GM12878 (cell line): ENCODE measurements at regions not wholly inside any gene's neighbourhood (a gene's known extent, or its start where the extent isn't known, plus 50 kb on each side); places are given as distances from the start of the nearest gene placed in this dataset.

Experiments
- ATAC-seq: fragments of 200-7000 bp; cut with Tn5 transposase; 3 replicates; pipeline ENCODE4 v1.9.1; 2020; ENCODE audit warnings: mild to moderate bottlenecking, moderate library complexity
- BruUV-seq: library from RNA; stranded (reverse); fragments of 400-500 nt; replicated peaks from 2 replicates; lab custom pipeline; 2021; lab: Mats Ljungman, UMichigan
- CTCF ChIA-PET: fragments of 300-600 bp; sonication (Branson Sonifier 250); formaldehyde crosslinking; extraction: SDS; loops from one replicate; lab custom pipeline; 2021; ENCODE audit warnings: inconsistent platforms; lab: Yijun Ruan, JAX
- POLR2A ChIA-PET: fragments of 350-600 bp; formaldehyde crosslinking; extraction: SDS; loops from one replicate; lab custom pipeline; 2021; ENCODE audit warnings: inconsistent platforms; lab: Charles Lee
- RAD21 ChIA-PET: fragments of 300-600 bp; sonication (Branson Sonifier 250); formaldehyde crosslinking; loops from one replicate; lab custom pipeline; 2023; ENCODE audit warnings: antibody characterized with exemption; ENCODE audit not compliant: unreplicated experiment; lab: Charles Lee
- SMC1A ChIA-PET: fragments of 300-600 bp; sonication (Branson Sonifier 250); formaldehyde crosslinking; loops from one replicate; lab custom pipeline; 2023; ENCODE audit not compliant: unreplicated experiment, uncharacterized antibody; lab: Charles Lee
- DNase-seq: peaks from one replicate; pipeline ENCODE4 v3.0.0-alpha.2; 2011; ENCODE audit warnings: low read depth, low spot score
- FAIRE-seq: peaks from 3 replicates; lab custom pipeline; 2011; peaks lifted over from hg19 to GRCh38; lab: Jason Lieb, UNC
- H2AFZ ChIP-seq: 2 replicates; pipeline ENCODE4 v1.6.0; 2011; ENCODE audit warnings: low read depth, low read length, control low read depth; ENCODE audit not compliant: control insufficient read depth
- H3K27ac ChIP-seq: 2 replicates; pipeline ENCODE4 v1.5.1; 2011; ENCODE audit warnings: control low read depth; ENCODE audit not compliant: control insufficient read depth, insufficient read depth
- H3K27me3 ChIP-seq, 2 experiments: replicated peaks in 1 of 2; 2 replicates each; pipeline versions ENCODE4 v1.6.0 to v1.6.1; 2011; ENCODE audit warnings: low read length in 1 of 2; ENCODE audit not compliant: control insufficient read depth in 2 of 2, insufficient read depth in 2 of 2
- H3K36me3 ChIP-seq, 2 experiments: 2 replicates each; pipeline ENCODE4 v1.5.1; 2011; ENCODE audit warnings: low read length in 1 of 2; ENCODE audit not compliant: control insufficient read depth in 2 of 2, insufficient read depth in 2 of 2
- H3K4me1 ChIP-seq: 2 replicates; pipeline ENCODE4 v1.6.1; 2011; ENCODE audit warnings: mild to moderate bottlenecking, low read length, moderate library complexity, mixed read lengths; ENCODE audit not compliant: control insufficient read depth, insufficient read depth
- H3K4me2 ChIP-seq: 2 replicates; pipeline ENCODE4 v1.6.0; 2011; ENCODE audit warnings: control low read depth; ENCODE audit not compliant: control insufficient read depth, insufficient read depth
- H3K4me3 ChIP-seq: fragments of 200-600 bp; sonication (generic); 2 replicates; pipeline ENCODE4 v1.5.1; 2016
- H3K79me2 ChIP-seq: 2 replicates; pipeline ENCODE4 v1.6.0; 2011; ENCODE audit warnings: low read length; ENCODE audit not compliant: control insufficient read depth, insufficient read depth
- H3K9ac ChIP-seq: 2 replicates; pipeline ENCODE4 v1.8.0; 2011; ENCODE audit warnings: low read length, control low read depth, mixed read lengths; ENCODE audit not compliant: control insufficient read depth, insufficient read depth
- H3K9me3 ChIP-seq: replicated peaks from 3 replicates; pipeline ENCODE4 v1.5.1; 2011; ENCODE audit warnings: mild to moderate bottlenecking, low read length; ENCODE audit not compliant: control insufficient read depth, insufficient read depth
- H4K20me1 ChIP-seq: 2 replicates; pipeline ENCODE4 v1.6.0; 2011; ENCODE audit not compliant: control insufficient read depth, insufficient read depth
- ATF2 ChIP-seq: IDR thresholded peaks from 2 replicates; pipeline ENCODE4 v1.6.1; 2012; ENCODE audit warnings: low read length, inconsistent platforms
- EZH2 ChIP-seq: IDR thresholded peaks from 2 replicates; pipeline ENCODE4 v1.6.1; 2012; ENCODE audit warnings: low read depth, mild to moderate bottlenecking, control low read depth, inconsistent platforms, low read length, borderline replicate concordance; ENCODE audit not compliant: control insufficient read depth
- HDAC2 ChIP-seq: fragments of 200-600 bp; sonication (generic); IDR thresholded peaks from 2 replicates; pipeline ENCODE4 v1.6.1; 2017
- SP1 ChIP-seq: IDR thresholded peaks from one replicate; pipeline ENCODE4 v1.6.1; 2011; ENCODE audit warnings: low read depth, low read length
- STAT1 ChIP-seq: fragments of 450-650 bp; conservative IDR thresholded peaks from 2 replicates; pipeline ENCODE4 v1.6.1; 2014; ENCODE audit warnings: antibody characterized with exemption, mild to moderate bottlenecking
- SUZ12 ChIP-seq: fragments of 200-600 bp; sonication (generic); IDR thresholded peaks from one replicate; pipeline ENCODE4 v1.6.1; 2018; ENCODE audit warnings: antibody characterized with exemption, mild to moderate bottlenecking; ENCODE audit not compliant: unreplicated experiment
- ZNF217 ChIP-seq: fragments of 450-650 bp; IDR thresholded peaks from 2 replicates; pipeline ENCODE4 v1.6.1; 2017; ENCODE audit warnings: antibody characterized with exemption, mild to moderate bottlenecking
- WGBS: methylation state at CpG from one replicate; pipeline ENCODE4 v1.1.6; 2016; ENCODE audit warnings: low lambda C conversion rate; ENCODE audit not compliant: insufficient replicate concordance, insufficient coverage; ENCODE audit errors: missing lambda C conversion rate; 5-methylcytosine and 5-hydroxymethylcytosine counted together
- in situ Hi-C: fragments of 300-500 bp; cut with MboI; formaldehyde crosslinking; loops from 9 replicates; pipeline ENCODE4 v1.14.3; 2018; ENCODE audit warnings: mixed read lengths
- intact Hi-C: fragments of 100-400 bp; cut with micrococcal nuclease; formaldehyde crosslinking; loops from one replicate; pipeline ENCODE4 v1.14.2; 2022; ENCODE audit not compliant: unreplicated experiment
- TF ChIP-seq, protein P1 (sequence below): IDR thresholded peaks from 2 replicates; pipeline ENCODE4 v1.6.1; 2012; ENCODE audit warnings: mild to moderate bottlenecking, low read depth, low read length
- TF ChIP-seq, protein P2 (sequence below): IDR thresholded peaks from 2 replicates; pipeline ENCODE4 v1.6.1; 2012; ENCODE audit warnings: low read depth, low read length, improper control_type of control experiment

GRCh38 chr3:181631901-181632300, 79.8 kb upstream of the SOX2 start:
- Histone ChIP-seq H3K27ac (no peak overlapping the region), H3K4me1 (no peaks in the 10 kb centered on the region), H3K36me3 (no peaks in the 10 kb centered on the region), H3K79me2 (no peaks in the 10 kb centered on the region), H4K20me1 (no peaks in the 10 kb centered on the region), H3K4me3 (no peak overlapping the region), H3K27me3 (no peaks in the 10 kb centered on the region), H3K9ac (no peak overlapping the region), H3K4me2 (no peak overlapping the region), H3K9me3 (no peaks in the 10 kb centered on the region), H2AFZ (no peak overlapping the region)
- no TSS peak for BruUV-seq
- intact Hi-C loops (no loop called here), in situ Hi-C loops (no loop called here)
- 40% methylated on average over 3 of the region's 3 CpGs for whole genome bisulfite sequencing
- CTCF ChIA-PET, result no interaction called here
- DNase-seq (no peak), ATAC-seq (no peak), FAIRE-seq (no peak)
- RAD21 ChIA-PET, result no interaction called here
- SMC1A ChIA-PET, result interaction anchor here (0.6 kb wide), 1 partner anchor 10 kb away, joined by 3 read pairs; no protein-coding TSS in a partner anchor
- POLR2A ChIA-PET, result no interaction called here
- TF ChIP-seq EZH2 (no peak), ZNF217 (no peak), ATF2 (no peak), SUZ12 (no peak), SP1 (no peak), HDAC2 (no peak), STAT1 (no peak)
- TF ChIP-seq, protein P1, sequence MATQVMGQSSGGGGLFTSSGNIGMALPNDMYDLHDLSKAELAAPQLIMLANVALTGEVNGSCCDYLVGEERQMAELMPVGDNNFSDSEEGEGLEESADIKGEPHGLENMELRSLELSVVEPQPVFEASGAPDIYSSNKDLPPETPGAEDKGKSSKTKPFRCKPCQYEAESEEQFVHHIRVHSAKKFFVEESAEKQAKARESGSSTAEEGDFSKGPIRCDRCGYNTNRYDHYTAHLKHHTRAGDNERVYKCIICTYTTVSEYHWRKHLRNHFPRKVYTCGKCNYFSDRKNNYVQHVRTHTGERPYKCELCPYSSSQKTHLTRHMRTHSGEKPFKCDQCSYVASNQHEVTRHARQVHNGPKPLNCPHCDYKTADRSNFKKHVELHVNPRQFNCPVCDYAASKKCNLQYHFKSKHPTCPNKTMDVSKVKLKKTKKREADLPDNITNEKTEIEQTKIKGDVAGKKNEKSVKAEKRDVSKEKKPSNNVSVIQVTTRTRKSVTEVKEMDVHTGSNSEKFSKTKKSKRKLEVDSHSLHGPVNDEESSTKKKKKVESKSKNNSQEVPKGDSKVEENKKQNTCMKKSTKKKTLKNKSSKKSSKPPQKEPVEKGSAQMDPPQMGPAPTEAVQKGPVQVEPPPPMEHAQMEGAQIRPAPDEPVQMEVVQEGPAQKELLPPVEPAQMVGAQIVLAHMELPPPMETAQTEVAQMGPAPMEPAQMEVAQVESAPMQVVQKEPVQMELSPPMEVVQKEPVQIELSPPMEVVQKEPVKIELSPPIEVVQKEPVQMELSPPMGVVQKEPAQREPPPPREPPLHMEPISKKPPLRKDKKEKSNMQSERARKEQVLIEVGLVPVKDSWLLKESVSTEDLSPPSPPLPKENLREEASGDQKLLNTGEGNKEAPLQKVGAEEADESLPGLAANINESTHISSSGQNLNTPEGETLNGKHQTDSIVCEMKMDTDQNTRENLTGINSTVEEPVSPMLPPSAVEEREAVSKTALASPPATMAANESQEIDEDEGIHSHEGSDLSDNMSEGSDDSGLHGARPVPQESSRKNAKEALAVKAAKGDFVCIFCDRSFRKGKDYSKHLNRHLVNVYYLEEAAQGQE, result no peak
- TF ChIP-seq, protein P2, sequence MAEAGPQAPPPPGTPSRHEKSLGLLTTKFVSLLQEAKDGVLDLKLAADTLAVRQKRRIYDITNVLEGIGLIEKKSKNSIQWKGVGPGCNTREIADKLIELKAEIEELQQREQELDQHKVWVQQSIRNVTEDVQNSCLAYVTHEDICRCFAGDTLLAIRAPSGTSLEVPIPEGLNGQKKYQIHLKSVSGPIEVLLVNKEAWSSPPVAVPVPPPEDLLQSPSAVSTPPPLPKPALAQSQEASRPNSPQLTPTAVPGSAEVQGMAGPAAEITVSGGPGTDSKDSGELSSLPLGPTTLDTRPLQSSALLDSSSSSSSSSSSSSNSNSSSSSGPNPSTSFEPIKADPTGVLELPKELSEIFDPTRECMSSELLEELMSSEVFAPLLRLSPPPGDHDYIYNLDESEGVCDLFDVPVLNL, result no peak
